HG02610 (cell line): ENCODE measurements at regions not wholly inside any gene's neighbourhood (a gene's known extent, or its start where the extent isn't known, plus 50 kb on each side); places are given as distances from the start of the nearest gene placed in this dataset.
A peak's percentile ranks its signal among the peaks of the same experiment; 100 is the strongest.

ENCODE experiments used
- ATAC-seq: cut with Tn5 transposase; IDR thresholded peaks from one replicate; pipeline ENCODE4 v1.9.1; 2021; ENCODE audit warnings: mild to moderate bottlenecking, moderate library complexity; ENCODE audit not compliant: unreplicated experiment

DNA sequence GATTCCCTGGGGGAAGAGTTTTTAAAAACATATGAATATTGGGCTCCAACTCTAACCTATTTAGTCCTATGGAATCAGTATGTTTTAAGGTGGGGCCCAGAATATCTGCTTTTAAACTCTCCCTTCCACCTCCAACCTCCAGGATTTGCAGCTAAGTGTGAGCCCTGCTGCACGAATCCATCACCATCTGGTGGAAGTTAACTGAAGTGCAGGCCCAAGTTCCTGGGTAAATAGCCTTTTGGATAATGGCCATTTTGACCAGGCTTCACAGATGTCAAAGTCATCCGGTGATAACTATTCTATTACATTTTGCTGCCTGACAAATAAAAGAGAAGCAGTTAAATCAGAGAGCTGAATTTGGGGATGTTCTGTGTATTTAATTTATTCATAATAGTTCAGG is 58.1 kb upstream of the RMST start:
- ATAC-seq: peak; percentile 82

DNA sequence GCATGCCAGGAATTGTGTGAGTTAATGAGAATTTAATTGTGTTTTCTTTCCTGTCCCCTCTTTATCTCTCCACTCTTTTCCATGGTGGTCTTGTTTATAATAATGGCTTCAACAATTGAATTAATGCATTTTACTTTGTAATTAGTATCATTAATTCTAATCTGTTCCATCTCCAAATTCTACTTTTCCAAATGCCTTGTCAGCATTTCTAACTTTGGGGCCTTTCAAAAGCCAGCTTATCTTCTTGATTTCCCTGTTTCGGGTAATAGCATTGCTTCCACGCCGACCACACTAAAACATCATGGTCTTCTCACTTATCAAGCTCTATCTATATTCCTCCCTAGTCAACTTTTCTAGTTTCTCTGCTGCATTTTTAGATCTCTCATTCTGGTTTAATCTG is 54.2 kb upstream of the RMST start:
- no peak for ATAC-seq

DNA sequence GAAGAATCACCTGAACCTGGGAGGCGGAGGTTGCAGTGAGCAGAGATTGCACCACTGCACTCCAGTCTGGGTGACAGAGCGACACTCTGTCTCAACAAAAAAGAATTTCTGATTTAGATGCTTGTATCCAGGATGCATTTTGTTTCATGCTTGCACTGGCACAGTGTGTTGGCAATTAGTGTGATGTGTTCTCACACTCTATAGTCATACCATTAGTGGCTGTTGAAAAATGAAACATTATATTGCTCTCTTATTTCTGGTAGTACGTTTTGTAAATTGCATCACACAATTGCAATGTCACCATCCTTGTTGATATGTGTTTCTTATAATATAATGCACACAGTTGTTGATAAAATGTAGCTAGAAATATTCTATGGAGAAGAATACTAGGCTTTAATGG is 51.3 kb upstream of the RMST start:
- no peak for ATAC-seq
